Heart right ventricle (tissue), 16 donors: ENCODE measurements at regions not wholly inside any gene's neighbourhood (a gene's known extent, or its start where the extent isn't known, plus 50 kb on each side); places are given as distances from the start of the nearest gene placed in this dataset.

Experiments used
- ATAC-seq, 8 donors: fragments of 200-7000 bp; cut with Tn5 transposase; one replicate each; pipeline ENCODE4 v1.9.1; 2020; ENCODE audit warnings: mild to moderate bottlenecking in 8 of 8, moderate library complexity in 8 of 8, moderate number of reproducible peaks in 1 of 8
- DNase-seq, 2 donors: peaks; one replicate each; pipeline ENCODE4 v3.0.0-alpha.2; 2020
- H3K27ac ChIP-seq, 10 donors: fragments of 200-600 bp; sonication (generic) in 2 of 10; one replicate each; pipeline versions ENCODE4 v1.5.0 to v1.8.0; 2020 to 2022; ENCODE audit warnings: mild to moderate bottlenecking in 3 of 10
- H3K27me3 ChIP-seq, 7 donors: fragments of 200-600 bp; one replicate each; pipeline ENCODE4 v1.8.0; 2021 to 2022; ENCODE audit warnings: mild to moderate bottlenecking in 2 of 7
- H3K36me3 ChIP-seq, 9 donors: fragments of 200-600 bp; sonication (generic) in 1 of 9; one replicate each; pipeline versions ENCODE4 v1.5.0 to v1.8.0; 2020 to 2022; ENCODE audit warnings: mild to moderate bottlenecking in 2 of 9
- H3K4me1 ChIP-seq, 9 donors: fragments of 200-600 bp; sonication (generic) in 1 of 9; one replicate each; pipeline versions ENCODE4 v1.5.0 to v1.8.0; 2020 to 2022; ENCODE audit warnings: mild to moderate bottlenecking in 4 of 9
- H3K4me3 ChIP-seq, 10 donors: fragments of 200-600 bp; sonication (generic) in 2 of 10; one replicate each; pipeline versions ENCODE4 v1.5.0 to v1.8.0; 2020 to 2022; ENCODE audit warnings: mild to moderate bottlenecking in 7 of 10, moderate library complexity in 2 of 10
- H3K9me3 ChIP-seq, 11 donors: fragments of 200-600 bp in 10 of 11; sonication (generic) in 2 of 11; one replicate each; pipeline versions ENCODE4 v1.5.0 to v1.8.0; 2013 to 2022; ENCODE audit warnings: mild to moderate bottlenecking in 2 of 11, control low read depth in 1 of 11, moderate library complexity in 1 of 11
- CTCF ChIP-seq, 9 donors: fragments of 200-600 bp; sonication (generic) in 2 of 9; IDR thresholded peaks; one replicate each; pipeline versions ENCODE4 v1.5.0 to v1.8.0; 2021 to 2022; ENCODE audit warnings: antibody characterized with exemption in 9 of 9, mild to moderate bottlenecking in 5 of 9, moderate library complexity in 1 of 9
- WGBS, 2 donors: extraction: QIAGEN DNeasy Blood & Tissue Kit; methylation state at CpG; one replicate each; pipeline ENCODE4 v1.1.7; 2013; ENCODE audit warnings: inconsistent platforms in 1 of 2; 5-methylcytosine and 5-hydroxymethylcytosine counted together
- intact Hi-C, 10 donors: fragments of 100-400 bp; cut with DNase I; formaldehyde crosslinking; loops; one replicate each; pipeline versions ENCODE4 v1.11.1 to v1.14.2; 2022
- donor health status: Arrhythmogenic right ventricular cardiomyopathy.
- donor health status: ischemic (EF 13 %, LVEDD 7.1; RV severe dilation, severe dysfunction).
- donor health status: healthy with polysubstance abuse.
- donor health status: DM: no; HTN: yes; CAD: no.
- donor health status: DM: no; HTN: no; CAD: no.
- donor health status: ischemic (EF 25% LVEDD 6.9; RV normal size, moderate dysfunction).
- donor health status: ischemic (EF 25% LVEDD 5.7; RV mildly dilated, moderate dysfunction).
- donor health status: healthy.
- donor health status: DM: yes; HTN: yes; CAD: no.
- donor health status: Ischemic cardiomyopathy.
- donor health status: ischemic (EF 35%, LVEDD 5.7; RV mildly dilated, moderate dysfunction).
- donor health status: nonischemic (EF 11% LVEDD 7.7; RV severe dilation, severe dysfunction).
- donor health status: DM: yes; HTN: yes; CAD: no.
- donor health status: PGD.
- donor health status: ischemic (EF 29% LVEDD 5.4; RV normal size, mild dysfunction).
- donor health status: nonischemic (EF 23%, LVEDD 6.1; RV moderate dilation, normal function).

DNA sequence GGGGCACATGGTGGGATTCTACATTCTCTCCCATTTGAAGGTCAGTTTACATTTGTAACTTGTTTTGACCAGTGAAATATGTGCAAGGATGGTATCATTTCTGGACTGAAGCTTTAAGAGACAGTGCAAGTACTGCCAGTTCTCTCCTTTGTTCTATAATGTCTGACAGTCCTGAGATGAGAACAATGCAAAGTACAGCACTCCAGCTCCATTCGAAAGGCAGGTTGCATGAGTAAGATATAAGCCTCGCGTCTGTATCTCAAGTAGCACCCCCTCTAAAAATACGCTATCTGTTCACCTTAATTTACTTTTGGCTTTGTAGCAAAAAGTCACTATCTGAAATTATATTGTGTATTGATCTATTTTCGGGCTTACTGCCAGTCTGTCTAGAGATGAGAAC lies 1122.2 kb upstream of the TMEM132C start:
- WGBS, 2 donors = 80 to 81% methylated on average over 5 of the region's 5 CpGs
- Histone ChIP-seq H3K27ac (no peak overlapping the region), H3K4me1 (peaks cover 0 to 13% (median 8%) of the 10 kb centered on the region in 9 donors), H3K27me3 (peaks cover 0 to 15% (median 0%) of the 10 kb centered on the region in 7 donors), H3K36me3 (no peaks in the 10 kb centered on the region), H3K4me3 (no peak overlapping the region), H3K9me3 (peaks cover 0 to 33% (median 10%) of the 10 kb centered on the region in 11 donors)
- no peak for TF ChIP-seq CTCF (IDR thresholded peaks at IDR 0.05)
- DNase-seq (no peak), ATAC-seq (peak in 1 of 8 donors; percentile 50)
- intact Hi-C loops = no loop called here

DNA sequence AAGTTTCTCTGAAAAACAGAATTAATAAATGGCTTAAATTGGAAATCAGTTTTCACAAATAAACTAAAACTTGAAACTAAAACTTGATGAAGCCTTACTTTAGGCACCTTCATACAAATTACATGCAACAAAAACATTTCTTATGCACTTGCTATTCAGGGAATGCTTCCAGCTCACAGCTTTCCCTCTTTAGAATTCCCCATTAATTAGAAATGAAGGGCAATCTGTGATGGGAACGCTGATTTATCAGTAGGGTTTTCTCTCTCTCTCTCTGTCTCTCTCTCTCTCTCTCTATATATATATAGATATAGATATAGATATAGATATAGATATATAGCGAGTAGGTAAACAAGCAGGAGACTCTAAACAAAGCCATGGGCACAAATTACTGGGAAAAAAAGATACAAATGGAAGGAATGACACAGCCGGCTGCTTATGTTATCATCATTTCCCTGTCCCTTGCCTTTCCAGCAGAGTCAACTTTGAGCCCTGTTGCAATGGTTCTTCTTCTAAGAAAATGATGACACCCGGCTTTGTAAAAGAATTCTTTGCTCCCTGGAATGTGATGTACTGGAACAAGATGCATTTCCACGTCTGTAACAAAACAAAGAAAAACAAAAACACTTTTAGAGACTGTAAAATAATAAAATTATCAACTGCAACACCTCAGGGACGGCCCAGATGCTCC lies 1121.6 kb upstream of the TMEM132C start:
- peaks cover 0 to 26% (median 4%) of the 10 kb centered on the region in 11 donors for H3K9me3 ChIP-seq
- 56 to 57% methylated on average over 6 of the region's 6 CpGs for whole genome bisulfite sequencing, 2 donors
- ATAC-seq = peak in 1 of 8 donors; percentile 20
- H3K4me1 ChIP-seq = peaks cover 0 to 13% (median 8%) of the 10 kb centered on the region in 9 donors
- peak overlapping the region; percentile 31 to 76 (median 60) for H3K4me3 ChIP-seq
- intact Hi-C loops = no loop called here
- TF ChIP-seq CTCF (IDR thresholded peaks at IDR 0.05) = no peak
- H3K27ac ChIP-seq = peak overlapping the region in 2 of 10 donors; percentile 2 to 79
- peaks cover 0 to 15% (median 0%) of the 10 kb centered on the region in 7 donors for H3K27me3 ChIP-seq
- no peaks in the 10 kb centered on the region for H3K36me3 ChIP-seq
- DNase-seq = no peak

DNA sequence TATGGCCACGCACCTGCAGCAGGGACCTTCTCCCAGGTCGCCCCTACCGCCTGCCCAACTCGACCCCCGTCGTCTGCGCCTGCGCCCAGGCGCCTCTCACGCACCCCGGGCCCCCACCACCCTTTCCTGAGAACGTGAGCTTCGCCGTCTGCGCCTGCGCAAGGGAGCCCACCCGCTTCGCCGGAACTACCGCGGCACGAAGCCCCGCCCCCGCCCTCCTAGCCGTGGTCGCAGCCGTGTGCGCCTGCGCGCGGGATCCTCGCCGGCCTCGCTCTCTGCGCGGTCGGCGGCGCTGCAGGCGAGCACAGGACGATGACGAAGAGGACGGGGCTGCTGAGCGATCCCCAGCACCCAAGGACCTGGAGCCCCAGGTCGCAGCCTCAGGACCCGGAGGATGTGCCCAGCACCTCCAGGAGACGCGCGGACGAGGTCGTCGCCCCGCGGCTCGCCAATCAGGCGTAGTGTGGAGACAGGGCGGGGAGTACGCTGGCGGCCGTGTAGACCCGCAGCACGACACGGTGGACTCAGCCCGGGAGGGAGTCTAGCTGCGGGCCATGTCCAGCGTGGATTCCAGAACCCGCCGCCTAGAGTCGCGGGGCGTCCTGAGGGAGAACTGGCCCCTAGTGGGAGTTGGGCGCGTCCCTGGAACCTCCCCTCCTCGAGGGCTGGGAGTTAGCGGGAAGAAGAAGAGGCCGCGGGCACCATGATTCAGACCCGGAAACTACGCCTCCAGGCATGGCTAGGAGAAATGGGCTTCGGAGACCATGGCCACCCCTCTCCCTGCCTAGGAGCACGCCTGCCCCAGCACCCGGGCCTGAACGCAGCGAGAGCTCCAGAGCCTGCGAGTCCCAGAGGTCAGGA lies 1120.8 kb upstream of the TMEM132C start:
- Histone ChIP-seq H3K9me3 (peaks cover 0 to 19% (median 1%) of the 10 kb centered on the region in 11 donors), H3K27ac (peak overlapping the region in 7 of 10 donors; percentile 2 to 79 (median 60)), H3K27me3 (peaks cover 0 to 15% (median 0%) of the 10 kb centered on the region in 7 donors), H3K4me1 (peaks cover 0 to 13% (median 8%) of the 10 kb centered on the region in 9 donors), H3K4me3 (peak overlapping the region; percentile 31 to 76 (median 60)), H3K36me3 (no peaks in the 10 kb centered on the region)
- ATAC-seq (peak; percentile 92 to 97 (median 96)), DNase-seq (peak; percentile 61 to 84)
- peak in 2 of 9 donors; percentile 5 to 12 for TF ChIP-seq CTCF (IDR thresholded peaks at IDR 0.05)
- WGBS, 2 donors = 20% methylated on average over 85 of the region's 85 CpGs
- intact Hi-C loops = no loop called here

- H3K27ac ChIP-seq = no peak overlapping the region
- peak overlapping the region in 2 of 10 donors; percentile 71 to 76 for H3K4me3 ChIP-seq
- intact Hi-C loops = no loop called here
- H3K36me3 ChIP-seq = no peaks in the 10 kb centered on the region
- ATAC-seq = no peak
- no peak for DNase-seq
- 91 to 93% methylated on average over 4 of the region's 4 CpGs for WGBS, 2 donors
- H3K9me3 ChIP-seq = peaks cover 0 to 10% (median 0%) of the 10 kb centered on the region in 11 donors
- H3K27me3 ChIP-seq = peaks cover 0 to 15% (median 0%) of the 10 kb centered on the region in 7 donors
- H3K4me1 ChIP-seq = peaks cover 0 to 13% (median 8%) of the 10 kb centered on the region in 9 donors
- no peak for TF ChIP-seq CTCF (IDR thresholded peaks at IDR 0.05)
Observed at GRCh38 chr12:127146991-127147718, 1119.8 kb upstream of the TMEM132C start.
